ENCODE measurements at regions not wholly inside any gene's neighbourhood (a gene's known extent, or its start where the extent isn't known, plus 50 kb on each side); places are given as distances from the start of the nearest gene placed in this dataset.

- no peaks in the 10 kb centered on the region for H3K9me3 ChIP-seq
- TF ChIP-seq FOXM1 (IDR thresholded peaks at IDR 0.05; ENCODE audit: low read depth), result no peak
- no peak for TF ChIP-seq USF2 (IDR thresholded peaks at IDR 0.05; ENCODE audit: borderline replicate concordance, low read depth, low read length)
- TF ChIP-seq POLR2AphosphoS5 (IDR thresholded peaks at IDR 0.05; ENCODE audit: low read depth, low read length), result no peak
- TF ChIP-seq SMC3 (IDR thresholded peaks at IDR 0.05; ENCODE audit: low read depth, low read length), result no peak
- no peak for TF ChIP-seq REST (IDR thresholded peaks at IDR 0.05; ENCODE audit: low read depth, low read length)
- no peak for TF ChIP-seq YY1 (IDR thresholded peaks at IDR 0.05; ENCODE audit: low read depth)
- TF ChIP-seq GABPA (IDR thresholded peaks at IDR 0.05; ENCODE audit: low read depth), result no peak
- no peak for TF ChIP-seq USF1 (IDR thresholded peaks at IDR 0.05; ENCODE audit: borderline replicate concordance, low read depth)
- no peak for TF ChIP-seq CTCF (IDR thresholded peaks at IDR 0.05)
- no peak for TF ChIP-seq NRF1 (IDR thresholded peaks at IDR 0.05; ENCODE audit: low read depth, low read length)
- no peak for TF ChIP-seq CHD2 (IDR thresholded peaks at IDR 0.05; ENCODE audit: low read length, partially characterized antibody)
- no peak for TF ChIP-seq ELF1 (IDR thresholded peaks at IDR 0.05)
- TF ChIP-seq MAX (IDR thresholded peaks at IDR 0.05; ENCODE audit: low read depth), result no peak
- no peak for TF ChIP-seq MEF2A (IDR thresholded peaks at IDR 0.05; ENCODE audit: borderline replicate concordance, low read depth)
- no peak for TF ChIP-seq NFIC (IDR thresholded peaks at IDR 0.05; ENCODE audit: borderline replicate concordance)
- no peak for TF ChIP-seq EZH2phosphoT487 (IDR thresholded peaks at IDR 0.05; ENCODE audit: borderline replicate concordance, low read depth)
- TF ChIP-seq RAD21 (IDR thresholded peaks at IDR 0.05; ENCODE audit: low read length), result no peak
- no peak for TF ChIP-seq PBX3 (IDR thresholded peaks at IDR 0.05)
- TF ChIP-seq FOSL2 (IDR thresholded peaks at IDR 0.05; ENCODE audit: borderline replicate concordance, low read depth), result no peak
- POLR2A ChIA-PET, result no interaction called here
- no peak overlapping the region for H3K27ac ChIP-seq (ENCODE audit: low read depth in 2 of 2, low read length in 1 of 2)
- H2AFZ ChIP-seq (ENCODE audit: low read depth), result no peak overlapping the region
- no peaks in the 10 kb centered on the region for H3K9me2 ChIP-seq
- H3K27me3 ChIP-seq (ENCODE audit: insufficient read depth), result no peaks in the 10 kb centered on the region
- H3K4me3 ChIP-seq (ENCODE audit: low read depth in 2 of 2, low read length in 1 of 2), result no peak overlapping the region
- H3K9ac ChIP-seq, result no peak overlapping the region
- no peaks in the 10 kb centered on the region for H3K36me3 ChIP-seq (replicated peaks in 1 of 2; ENCODE audit: control insufficient read depth in 1 of 2, insufficient read depth in 2 of 2, low read length in 1 of 2)
- H3F3A ChIP-seq (replicated peaks; ENCODE audit: insufficient read depth), result no peaks in the 10 kb centered on the region
- WGBS (ENCODE audit: low lambda C conversion rate), result 77% methylated on average over 9 of the region's 61 CpGs
- no peak overlapping the region for H3K4me2 ChIP-seq
- H3K79me2 ChIP-seq (ENCODE audit: insufficient read depth), result no peaks in the 10 kb centered on the region
- H3K4me1 ChIP-seq (ENCODE audit: control insufficient read depth in 1 of 2, insufficient read depth in 2 of 2, low read depth in 1 of 2, low read length in 1 of 2), result no peaks in the 10 kb centered on the region
- DNase-seq, result no peak
- CTCF ChIA-PET, result no interaction called here
- no peaks in the 10 kb centered on the region for H4K20me1 ChIP-seq (ENCODE audit: insufficient read depth)
Observed at GRCh38 chr4:28117084-28117682, 1256.5 kb downstream of the STIM2 start.

All from SK-N-SH (cell line).